C4-2B (cell line): ENCODE measurements at regions not wholly inside any gene's neighbourhood (a gene's known extent, or its start where the extent isn't known, plus 50 kb on each side); places are given as distances from the start of the nearest gene placed in this dataset.

Source experiments
- H3K27ac ChIP-seq: fragments of 450-650 bp; 2 replicates; pipeline ENCODE4 v1.5.1; 2017
- CTCF ChIP-seq: fragments of 450-650 bp; conservative IDR thresholded peaks from 2 replicates; pipeline ENCODE4 v1.5.1; 2017; ENCODE audit warnings: mild to moderate bottlenecking
- ZFX ChIP-seq: fragments of 450-650 bp; IDR thresholded peaks from 2 replicates; pipeline ENCODE4 v1.6.1; 2017

DNA sequence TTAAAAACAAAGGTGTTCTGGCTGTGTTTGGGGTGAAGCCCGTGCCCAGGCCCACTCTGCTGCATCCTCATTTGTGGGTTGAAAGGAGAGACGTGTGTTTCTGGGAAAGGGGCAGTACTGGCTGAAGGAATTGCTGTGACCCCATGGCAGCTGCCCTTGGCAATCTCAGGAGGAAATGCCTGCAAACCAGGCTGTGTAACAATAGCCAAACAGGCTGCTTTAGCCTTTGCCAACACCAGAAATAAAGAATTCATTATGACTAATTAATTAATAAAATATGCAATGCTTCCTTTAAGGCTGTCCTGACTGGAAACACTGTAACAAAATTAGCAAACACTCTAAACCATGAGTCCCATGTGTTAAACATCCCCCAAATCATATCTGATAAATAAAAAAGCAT lies 53.0 kb upstream of the KRR1 start:
- TF ChIP-seq CTCF (no peak), ZFX (no peak)
- no peak overlapping the region for H3K27ac ChIP-seq

- H3K27ac ChIP-seq = no peak overlapping the region
- TF ChIP-seq CTCF = no peak
- TF ChIP-seq ZFX = no peak
These were observed 51.9 kb upstream of the KRR1 start for GRCh38 chr12:75563351-75563750.

DNA sequence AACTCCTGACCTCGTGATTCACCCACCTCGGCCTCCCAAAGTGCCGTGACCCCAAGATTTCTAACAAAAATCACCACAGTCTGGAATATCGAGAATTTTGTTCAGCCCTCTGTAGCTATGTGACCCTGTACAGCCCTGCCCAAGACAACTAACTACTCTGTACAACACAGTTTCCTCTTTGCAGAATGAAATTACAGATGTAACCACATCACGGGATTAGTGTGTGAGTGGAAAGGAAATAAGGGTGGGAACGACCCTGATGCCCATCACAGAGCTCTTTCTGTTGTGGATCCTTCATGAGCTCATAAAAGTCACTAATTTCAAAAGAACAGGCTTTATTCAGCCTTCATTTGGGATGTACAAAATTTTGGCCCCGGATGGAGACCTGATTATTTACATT lies 50.5 kb upstream of the KRR1 start:
- no peak overlapping the region for H3K27ac ChIP-seq
- TF ChIP-seq CTCF = no peak
- no peak for TF ChIP-seq ZFX
